IMR-90 (cell line): ENCODE measurements at regions not wholly inside any gene's neighbourhood (a gene's known extent, or its start where the extent isn't known, plus 50 kb on each side); places are given as distances from the start of the nearest gene placed in this dataset.

Experiments used
- ATAC-seq: fragments of 200-7000 bp; cut with Tn5 transposase; 2 replicates; pipeline ENCODE4 v1.9.1; 2020; ENCODE audit warnings: low read depth, mild to moderate bottlenecking, moderate library complexity
- BruUV-seq: library from RNA; stranded (reverse); fragments of 400-500 nt; replicated peaks from 2 replicates; lab custom pipeline; 2021; lab: Mats Ljungman, UMichigan
- CTCF ChIA-PET: fragments of 300-600 bp; formaldehyde crosslinking; extraction: SDS; loops from one replicate; lab custom pipeline; 2021; ENCODE audit warnings: antibody characterized with exemption; lab: Yijun Ruan, JAX
- POLR2A ChIA-PET: fragments of 300-600 bp; sonication (Branson Sonifier 250); formaldehyde crosslinking; loops from one replicate; lab custom pipeline; 2022; ENCODE audit warnings: antibody characterized with exemption; ENCODE audit not compliant: unreplicated experiment; lab: Charles Lee
- DNase-seq: peaks from one replicate; pipeline ENCODE4 v3.0.0; 2013
- H2AFZ ChIP-seq: replicated peaks from 2 replicates; pipeline ENCODE3; 2013; ENCODE audit warnings: low read length, mild to moderate bottlenecking; ENCODE audit not compliant: poor library complexity
- H2AK5ac ChIP-seq: 2 replicates; pipeline ENCODE4 v1.6.1; 2013; ENCODE audit warnings: low read depth, low read length, inconsistent platforms
- H2AK9ac ChIP-seq: replicated peaks from 2 replicates; pipeline ENCODE3; 2013; ENCODE audit warnings: mild to moderate bottlenecking, low read depth, low read length, moderate library complexity; ENCODE audit not compliant: poor library complexity
- H2BK120ac ChIP-seq: 2 replicates; pipeline ENCODE4 v1.6.1; 2013; ENCODE audit warnings: low read depth, low read length, inconsistent platforms
- H2BK15ac ChIP-seq: 3 replicates; pipeline ENCODE4 v1.6.1; 2013; ENCODE audit warnings: low read depth, low read length, inconsistent platforms
- H2BK20ac ChIP-seq: 2 replicates; pipeline ENCODE4 v1.6.1; 2013; ENCODE audit warnings: low read depth, mild to moderate bottlenecking, inconsistent platforms, low read length, moderate library complexity
- H2BK5ac ChIP-seq: 2 replicates; pipeline ENCODE4 v1.6.1; 2013; ENCODE audit warnings: mild to moderate bottlenecking, low read depth, low read length, inconsistent platforms; ENCODE audit not compliant: poor library complexity, severe bottlenecking
- H3K14ac ChIP-seq: replicated peaks from 2 replicates; pipeline ENCODE4 v1.6.1; 2013; ENCODE audit warnings: low read depth, low read length, inconsistent platforms
- H3K18ac ChIP-seq: 2 replicates; pipeline ENCODE4 v1.6.1; 2013; ENCODE audit warnings: low read depth, low read length, control low read depth
- H3K23ac ChIP-seq: 2 replicates; pipeline ENCODE4 v1.6.1; 2013; ENCODE audit warnings: low read depth, low read length, inconsistent platforms
- H3K27ac ChIP-seq: 2 replicates; pipeline ENCODE4 v1.5.1; 2013; ENCODE audit warnings: mild to moderate bottlenecking, control low read depth, low read length; ENCODE audit not compliant: insufficient read depth
- H3K27me3 ChIP-seq: 2 replicates; pipeline ENCODE4 v1.6.1; 2013; ENCODE audit warnings: low read length; ENCODE audit not compliant: control insufficient read depth, insufficient read depth
- H3K36me3 ChIP-seq: 2 replicates; pipeline ENCODE4 v1.6.1; 2013; ENCODE audit warnings: low read length, mixed read lengths; ENCODE audit not compliant: control insufficient read depth, insufficient read depth
- H3K4ac ChIP-seq: 2 replicates; pipeline ENCODE4 v1.6.1; 2013; ENCODE audit warnings: low read depth, low read length, inconsistent platforms
- H3K4me1 ChIP-seq: 2 replicates; pipeline ENCODE4 v1.6.1; 2013; ENCODE audit warnings: low read length, mixed read lengths; ENCODE audit not compliant: control insufficient read depth, insufficient read depth
- H3K4me2 ChIP-seq: 2 replicates; pipeline ENCODE4 v1.6.1; 2013; ENCODE audit warnings: low read depth, mild to moderate bottlenecking, control low read depth, low read length, moderate library complexity
- H3K4me3 ChIP-seq: 2 replicates; pipeline ENCODE4 v1.5.1; 2013; ENCODE audit warnings: low read depth, mild to moderate bottlenecking, control low read depth, low read length, moderate library complexity; ENCODE audit not compliant: insufficient read depth
- H3K56ac ChIP-seq: 2 replicates; pipeline ENCODE4 v1.6.1; 2013; ENCODE audit warnings: low read length, inconsistent platforms; ENCODE audit not compliant: insufficient read depth; ENCODE audit errors: extremely low read depth
- H3K79me1 ChIP-seq, 2 experiments: 2 replicates each; pipeline ENCODE4 v1.6.1; 2013; ENCODE audit warnings: low read length in 2 of 2, inconsistent platforms in 1 of 2, low read depth in 1 of 2
- H3K9ac ChIP-seq: 2 replicates; pipeline ENCODE4 v1.6.1; 2013; ENCODE audit warnings: low read depth, low read length, control low read depth
- H3K9me1 ChIP-seq: 2 replicates; pipeline ENCODE4 v1.6.1; 2013; ENCODE audit warnings: low read length, inconsistent platforms; ENCODE audit not compliant: insufficient read depth
- H3K9me3 ChIP-seq: 2 replicates; pipeline ENCODE4 v1.6.1; 2013; ENCODE audit warnings: low read length; ENCODE audit not compliant: control insufficient read depth, insufficient read depth
- H4K20me1 ChIP-seq: 2 replicates; pipeline ENCODE4 v1.6.1; 2013; ENCODE audit warnings: low read length, inconsistent platforms; ENCODE audit not compliant: insufficient read depth
- H4K5ac ChIP-seq: 2 replicates; pipeline ENCODE4 v1.6.1; 2013; ENCODE audit warnings: mild to moderate bottlenecking, low read depth, low read length, control low read depth
- H4K8ac ChIP-seq, 2 experiments: 2 replicates each; pipeline ENCODE4 v1.6.1; 2013; ENCODE audit warnings: low read depth in 2 of 2, low read length in 2 of 2, control low read depth in 1 of 2, inconsistent platforms in 1 of 2
- H4K91ac ChIP-seq: 2 replicates; pipeline ENCODE4 v1.6.1; 2013; ENCODE audit warnings: low read depth, low read length, inconsistent platforms; ENCODE audit not compliant: insufficient read depth
- BHLHE40 ChIP-seq: fragments of 150-350 bp; IDR thresholded peaks from 2 replicates; pipeline ENCODE4 v1.6.1; 2016; ENCODE audit warnings: mild to moderate bottlenecking, low read depth, low read length
- CEBPB ChIP-seq: IDR thresholded peaks from 2 replicates; pipeline ENCODE4 v1.6.1; 2012; ENCODE audit warnings: low read depth, low read length, improper control_type of control experiment
- CHD1 ChIP-seq: IDR thresholded peaks from 2 replicates; pipeline ENCODE4 v1.6.1; 2012; ENCODE audit warnings: low read depth, low read length, improper control_type of control experiment
- FOS ChIP-seq: fragments of 150-350 bp; IDR thresholded peaks from 2 replicates; pipeline ENCODE4 v1.6.1; 2016; ENCODE audit warnings: low read depth, low read length
- MAFK ChIP-seq: IDR thresholded peaks from 2 replicates; pipeline ENCODE4 v1.6.1; 2012; ENCODE audit warnings: low read depth, low read length, improper control_type of control experiment
- MAZ ChIP-seq: IDR thresholded peaks from 2 replicates; pipeline ENCODE4 v1.6.1; 2012; ENCODE audit warnings: low read depth, mild to moderate bottlenecking, low read length, improper control_type of control experiment, moderate library complexity, borderline replicate concordance
- MXI1 ChIP-seq: IDR thresholded peaks from 2 replicates; pipeline ENCODE4 v1.6.1; 2012; ENCODE audit warnings: low read depth, mild to moderate bottlenecking, low read length, moderate library complexity, borderline replicate concordance
- NFE2L2 ChIP-seq: fragments of 150-350 bp; IDR thresholded peaks from 2 replicates; pipeline ENCODE4 v1.6.1; 2016; ENCODE audit warnings: low read depth, mild to moderate bottlenecking, low read length
- POLR2A ChIP-seq: IDR thresholded peaks from 2 replicates; pipeline ENCODE4 v1.6.1; 2012; ENCODE audit warnings: mild to moderate bottlenecking, low read depth, low read length
- RAD21 ChIP-seq: IDR thresholded peaks from 2 replicates; pipeline ENCODE4 v1.6.1; 2012; ENCODE audit warnings: low read length, improper control_type of control experiment
- RCOR1 ChIP-seq: IDR thresholded peaks from 2 replicates; pipeline ENCODE4 v1.6.1; 2012; ENCODE audit warnings: mild to moderate bottlenecking, low read length, improper control_type of control experiment; ENCODE audit not compliant: insufficient replicate concordance
- RFX5 ChIP-seq: IDR thresholded peaks from 2 replicates; pipeline ENCODE4 v1.8.0; 2012; ENCODE audit warnings: low read depth, mild to moderate bottlenecking, low read length, moderate library complexity
- SMC3 ChIP-seq: fragments of 150-350 bp; IDR thresholded peaks from 2 replicates; pipeline ENCODE4 v1.6.1; 2016; ENCODE audit warnings: low read depth, mild to moderate bottlenecking, antibody characterized with exemption, low read length, moderate library complexity
- WGBS, 2 experiments: methylation state at CpG; one replicate each; pipeline versions ENCODE4 v1.1.5 to v1.1.7; 2013; ENCODE audit warnings: missing lambda C conversion rate in 2 of 2; ENCODE audit not compliant: insufficient read length in 1 of 2; ENCODE audit errors: extremely low coverage in 2 of 2; 5-methylcytosine and 5-hydroxymethylcytosine counted together
- dilution Hi-C: fragments of 300-500 bp; cut with HindIII; formaldehyde crosslinking; loops from one replicate; pipeline ENCODE4 v1.14.3; 2018; ENCODE audit warnings: low sequenced_read_pairs; ENCODE audit not compliant: unreplicated experiment
- in situ Hi-C: fragments of 300-500 bp; cut with MboI; formaldehyde crosslinking; loops from 3 replicates; pipeline ENCODE4 v1.14.3; 2019; ENCODE audit warnings: low sequenced_read_pairs, inconsistent platforms, mixed read lengths
- intact Hi-C: fragments of 100-400 bp; cut with micrococcal nuclease; formaldehyde crosslinking; loops from 2 replicates; pipeline ENCODE4 v1.10.0; 2022
- TF ChIP-seq, protein P1 (sequence below): fragments of 150-350 bp; IDR thresholded peaks from 2 replicates; pipeline ENCODE4 v1.6.1; 2016; ENCODE audit warnings: low read depth, mild to moderate bottlenecking, low read length, moderate library complexity, borderline replicate concordance
- TF ChIP-seq, protein P2 (sequence below): fragments of 150-350 bp; IDR thresholded peaks from 2 replicates; pipeline ENCODE4 v1.6.1; 2017; ENCODE audit warnings: mild to moderate bottlenecking, antibody characterized with exemption, low read length, low read depth
- TF ChIP-seq, protein P3 (sequence below): conservative IDR thresholded peaks from 2 replicates; pipeline ENCODE4 v1.5.1; 2012; ENCODE audit warnings: mild to moderate bottlenecking, low read depth, low read length, improper control_type of control experiment

DNA sequence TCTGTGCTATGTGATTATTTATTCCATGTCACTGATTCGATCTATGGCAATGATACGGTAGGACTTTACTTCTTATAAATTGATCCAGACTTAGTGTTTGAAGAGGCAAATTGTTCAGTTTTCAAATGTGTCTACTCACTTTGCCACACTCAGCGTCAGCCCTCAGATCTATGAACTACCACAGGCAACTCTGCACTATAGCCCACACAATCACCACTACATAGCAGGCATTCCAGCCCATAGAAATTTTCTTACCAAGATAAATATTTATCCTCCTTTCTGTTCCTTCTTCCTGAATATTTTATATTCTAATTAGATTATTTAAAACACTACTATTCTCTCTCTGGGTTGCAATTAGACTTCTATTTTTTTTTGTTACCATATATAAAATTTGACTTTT lies 776.1 kb downstream of the BRINP3 start:
- ATAC-seq = peak; percentile 60
- ChIA-PET POLR2A (no interaction called here), CTCF (no interaction called here)
- Histone ChIP-seq H4K8ac (no peak overlapping the region), H4K91ac (no peak overlapping the region), H3K9me3 (no peaks in the 10 kb centered on the region), H2BK5ac (no peak overlapping the region), H2BK15ac (no peak overlapping the region), H2AFZ (no peak overlapping the region), H3K79me1 (no peaks in the 10 kb centered on the region), H3K36me3 (no peaks in the 10 kb centered on the region), H3K4ac (no peak overlapping the region), H4K5ac (no peak overlapping the region), H3K4me1 (no peaks in the 10 kb centered on the region), H2BK120ac (no peak overlapping the region), H3K9me1 (no peaks in the 10 kb centered on the region), H2AK9ac (no peak overlapping the region), H3K23ac (no peak overlapping the region), H3K4me2 (no peak overlapping the region), H4K20me1 (no peaks in the 10 kb centered on the region), H3K18ac (no peak overlapping the region), H3K27ac (no peak overlapping the region), H3K14ac (no peak overlapping the region; the same call in 1 of the 2 replicates), H2BK20ac (no peak overlapping the region), H3K27me3 (no peaks in the 10 kb centered on the region), H3K9ac (no peak overlapping the region), H3K56ac (no peak overlapping the region), H3K4me3 (no peak overlapping the region), H2AK5ac (no peak overlapping the region)
- in situ Hi-C loops (no loop called here), intact Hi-C loops (loop anchor here (10.0 kb wide), 1 partner anchor 673 kb away; no protein-coding TSS in a partner anchor), dilution Hi-C loops (no loop called here)
- no peak for TF ChIP-seq MAFK
- no peak for TF ChIP-seq FOS
- TF ChIP-seq, protein P1, sequence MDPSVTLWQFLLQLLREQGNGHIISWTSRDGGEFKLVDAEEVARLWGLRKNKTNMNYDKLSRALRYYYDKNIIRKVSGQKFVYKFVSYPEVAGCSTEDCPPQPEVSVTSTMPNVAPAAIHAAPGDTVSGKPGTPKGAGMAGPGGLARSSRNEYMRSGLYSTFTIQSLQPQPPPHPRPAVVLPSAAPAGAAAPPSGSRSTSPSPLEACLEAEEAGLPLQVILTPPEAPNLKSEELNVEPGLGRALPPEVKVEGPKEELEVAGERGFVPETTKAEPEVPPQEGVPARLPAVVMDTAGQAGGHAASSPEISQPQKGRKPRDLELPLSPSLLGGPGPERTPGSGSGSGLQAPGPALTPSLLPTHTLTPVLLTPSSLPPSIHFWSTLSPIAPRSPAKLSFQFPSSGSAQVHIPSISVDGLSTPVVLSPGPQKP = no peak
- TF ChIP-seq, protein P2, sequence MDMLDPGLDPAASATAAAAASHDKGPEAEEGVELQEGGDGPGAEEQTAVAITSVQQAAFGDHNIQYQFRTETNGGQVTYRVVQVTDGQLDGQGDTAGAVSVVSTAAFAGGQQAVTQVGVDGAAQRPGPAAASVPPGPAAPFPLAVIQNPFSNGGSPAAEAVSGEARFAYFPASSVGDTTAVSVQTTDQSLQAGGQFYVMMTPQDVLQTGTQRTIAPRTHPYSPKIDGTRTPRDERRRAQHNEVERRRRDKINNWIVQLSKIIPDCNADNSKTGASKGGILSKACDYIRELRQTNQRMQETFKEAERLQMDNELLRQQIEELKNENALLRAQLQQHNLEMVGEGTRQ = no peak
- no peak for TF ChIP-seq BHLHE40
- TF ChIP-seq SMC3 = no peak
- TF ChIP-seq NFE2L2 = no peak
- TF ChIP-seq MXI1 = no peak
- TF ChIP-seq RCOR1 = no peak
- TF ChIP-seq MAZ = no peak
- TF ChIP-seq RAD21 = no peak
- no peak for TF ChIP-seq CEBPB
- TF ChIP-seq POLR2A = no peak
- no peak for TF ChIP-seq RFX5
- no peak for TF ChIP-seq CHD1
- TF ChIP-seq, protein P3, sequence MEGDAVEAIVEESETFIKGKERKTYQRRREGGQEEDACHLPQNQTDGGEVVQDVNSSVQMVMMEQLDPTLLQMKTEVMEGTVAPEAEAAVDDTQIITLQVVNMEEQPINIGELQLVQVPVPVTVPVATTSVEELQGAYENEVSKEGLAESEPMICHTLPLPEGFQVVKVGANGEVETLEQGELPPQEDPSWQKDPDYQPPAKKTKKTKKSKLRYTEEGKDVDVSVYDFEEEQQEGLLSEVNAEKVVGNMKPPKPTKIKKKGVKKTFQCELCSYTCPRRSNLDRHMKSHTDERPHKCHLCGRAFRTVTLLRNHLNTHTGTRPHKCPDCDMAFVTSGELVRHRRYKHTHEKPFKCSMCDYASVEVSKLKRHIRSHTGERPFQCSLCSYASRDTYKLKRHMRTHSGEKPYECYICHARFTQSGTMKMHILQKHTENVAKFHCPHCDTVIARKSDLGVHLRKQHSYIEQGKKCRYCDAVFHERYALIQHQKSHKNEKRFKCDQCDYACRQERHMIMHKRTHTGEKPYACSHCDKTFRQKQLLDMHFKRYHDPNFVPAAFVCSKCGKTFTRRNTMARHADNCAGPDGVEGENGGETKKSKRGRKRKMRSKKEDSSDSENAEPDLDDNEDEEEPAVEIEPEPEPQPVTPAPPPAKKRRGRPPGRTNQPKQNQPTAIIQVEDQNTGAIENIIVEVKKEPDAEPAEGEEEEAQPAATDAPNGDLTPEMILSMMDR = no peak
- DNase-seq = no peak
- no TSS peak for BruUV-seq
- WGBS, 2 experiments = no CpG with 5 or more reads among the region's 3 CpGs
